Uterus (tissue), 3 donors: ENCODE measurements at regions not wholly inside any gene's neighbourhood (a gene's known extent, or its start where the extent isn't known, plus 50 kb on each side); places are given as distances from the start of the nearest gene placed in this dataset.

Source experiments
- DNase-seq, 2 donors: peaks; one replicate each; pipeline ENCODE4 v3.0.0-alpha.2; 2019 to 2020
- H3K27ac ChIP-seq, 2 donors: fragments of 200-600 bp; sonication (generic); 1 replicate in 1 of 2; 2 replicates in 1 of 2; pipeline ENCODE4 v1.5.1; 2016 to 2018
- H3K27me3 ChIP-seq, 2 donors: fragments of 200-600 bp; sonication (generic); one replicate each; pipeline ENCODE4 v1.5.1; 2018 to 2019; ENCODE audit warnings: control low read depth in 1 of 2
- H3K36me3 ChIP-seq, 2 donors: fragments of 200-600 bp; sonication (generic); one replicate each; pipeline ENCODE4 v1.5.1; 2019; ENCODE audit warnings: control low read depth in 1 of 2
- H3K4me1 ChIP-seq, 2 donors: fragments of 200-600 bp; sonication (generic); one replicate each; pipeline ENCODE4 v1.5.1; 2018 to 2019; ENCODE audit warnings: control low read depth in 1 of 2
- H3K4me3 ChIP-seq, 2 donors: fragments of 200-600 bp; sonication (generic); 1 replicate in 1 of 2; 2 replicates in 1 of 2; pipeline ENCODE4 v1.5.1; 2018 to 2019; ENCODE audit warnings: mild to moderate bottlenecking in 1 of 2
- H3K9me3 ChIP-seq, 2 donors: fragments of 200-600 bp; sonication (generic); one replicate each; pipeline ENCODE4 v1.5.1; 2019; ENCODE audit warnings: control low read depth in 1 of 2
- POLR2A ChIP-seq, 2 donors: fragments of 450-650 bp; IDR thresholded peaks; one replicate each; pipeline ENCODE4 v1.6.1; 2016; ENCODE audit warnings: antibody characterized with exemption in 2 of 2, mild to moderate bottlenecking in 1 of 2, moderate library complexity in 1 of 2
- intact Hi-C: fragments of 100-400 bp; cut with DNase I; formaldehyde crosslinking; loops from one replicate; pipeline ENCODE4 v1.15.1; 2023; ENCODE audit warnings: low total_unique reads
- TF ChIP-seq, protein P1 (sequence below), 4 experiments: fragments of 200-600 bp in 2 of 4; fragments of 450-650 bp in 2 of 4; sonication (generic) in 2 of 4; IDR thresholded peaks; one replicate each; pipeline ENCODE4 v1.5.1; 2016 to 2019; ENCODE audit warnings: antibody characterized with exemption in 4 of 4, mild to moderate bottlenecking in 2 of 4, moderate library complexity in 1 of 4
- donor health status: DM: yes; HTN: yes; CAD: no.

- Histone ChIP-seq H3K4me1 (no peaks in the 10 kb centered on the region), H3K9me3 (peaks cover 0 to 4% of the 10 kb centered on the region in 2 donors), H3K4me3 (no peak overlapping the region), H3K27me3 (no peaks in the 10 kb centered on the region), H3K27ac (no peak overlapping the region), H3K36me3 (no peaks in the 10 kb centered on the region)
- no peak for DNase-seq
- intact Hi-C loops, result no loop called here
- no peak for TF ChIP-seq POLR2A (IDR thresholded peaks at IDR 0.05)
- TF ChIP-seq, protein P1, sequence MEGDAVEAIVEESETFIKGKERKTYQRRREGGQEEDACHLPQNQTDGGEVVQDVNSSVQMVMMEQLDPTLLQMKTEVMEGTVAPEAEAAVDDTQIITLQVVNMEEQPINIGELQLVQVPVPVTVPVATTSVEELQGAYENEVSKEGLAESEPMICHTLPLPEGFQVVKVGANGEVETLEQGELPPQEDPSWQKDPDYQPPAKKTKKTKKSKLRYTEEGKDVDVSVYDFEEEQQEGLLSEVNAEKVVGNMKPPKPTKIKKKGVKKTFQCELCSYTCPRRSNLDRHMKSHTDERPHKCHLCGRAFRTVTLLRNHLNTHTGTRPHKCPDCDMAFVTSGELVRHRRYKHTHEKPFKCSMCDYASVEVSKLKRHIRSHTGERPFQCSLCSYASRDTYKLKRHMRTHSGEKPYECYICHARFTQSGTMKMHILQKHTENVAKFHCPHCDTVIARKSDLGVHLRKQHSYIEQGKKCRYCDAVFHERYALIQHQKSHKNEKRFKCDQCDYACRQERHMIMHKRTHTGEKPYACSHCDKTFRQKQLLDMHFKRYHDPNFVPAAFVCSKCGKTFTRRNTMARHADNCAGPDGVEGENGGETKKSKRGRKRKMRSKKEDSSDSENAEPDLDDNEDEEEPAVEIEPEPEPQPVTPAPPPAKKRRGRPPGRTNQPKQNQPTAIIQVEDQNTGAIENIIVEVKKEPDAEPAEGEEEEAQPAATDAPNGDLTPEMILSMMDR (IDR thresholded peaks at IDR 0.05), result no peak
These were observed 159.2 kb upstream of the SLC24A2 start for GRCh38 chr9:19947996-19948395.

GRCh38 chr9:19946441-19947109 lies 157.7 kb upstream of the SLC24A2 start:
- DNase-seq, result no peak
- no peak for TF ChIP-seq POLR2A (IDR thresholded peaks at IDR 0.05)
- TF ChIP-seq, protein P1 (IDR thresholded peaks at IDR 0.05), result no peak
- intact Hi-C loops, result no loop called here
- H3K4me1 ChIP-seq, result no peaks in the 10 kb centered on the region
- H3K4me3 ChIP-seq, result no peak overlapping the region
- H3K36me3 ChIP-seq, result no peaks in the 10 kb centered on the region
- H3K27me3 ChIP-seq, result no peaks in the 10 kb centered on the region
- H3K9me3 ChIP-seq, result no peaks in the 10 kb centered on the region
- H3K27ac ChIP-seq, result no peak overlapping the region

DNA sequence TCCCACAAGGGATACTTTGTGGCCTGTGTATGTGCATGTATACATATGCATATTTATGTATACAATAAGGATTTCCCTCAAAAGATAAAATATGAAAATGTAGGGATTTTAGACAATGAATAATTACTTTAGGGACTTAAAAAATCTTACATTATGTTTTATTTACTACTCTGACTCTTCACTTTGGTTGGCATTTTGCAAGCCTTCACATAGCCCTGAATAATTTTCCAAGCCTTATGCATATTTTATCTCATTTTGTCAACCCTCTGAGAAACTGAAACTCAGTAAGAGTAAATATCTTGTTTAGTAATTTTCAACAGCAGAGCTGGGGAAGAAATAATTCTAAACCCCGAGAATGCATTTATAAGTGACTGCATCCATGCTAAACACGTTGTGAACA lies 153.0 kb upstream of the SLC24A2 start:
- Histone ChIP-seq H3K4me1 (no peaks in the 10 kb centered on the region), H3K9me3 (no peaks in the 10 kb centered on the region), H3K27me3 (no peaks in the 10 kb centered on the region), H3K27ac (no peak overlapping the region), H3K36me3 (no peaks in the 10 kb centered on the region), H3K4me3 (no peak overlapping the region)
- DNase-seq, result no peak
- TF ChIP-seq, protein P1 (IDR thresholded peaks at IDR 0.05), result no peak
- no peak for TF ChIP-seq POLR2A (IDR thresholded peaks at IDR 0.05)
- intact Hi-C loops, result no loop called here

GRCh38 chr9:19940811-19941535 lies 152.1 kb upstream of the SLC24A2 start:
- DNase-seq, result no peak
- Histone ChIP-seq H3K36me3 (no peaks in the 10 kb centered on the region), H3K4me1 (no peaks in the 10 kb centered on the region), H3K4me3 (no peak overlapping the region), H3K27me3 (no peaks in the 10 kb centered on the region), H3K9me3 (no peaks in the 10 kb centered on the region), H3K27ac (no peak overlapping the region)
- intact Hi-C loops, result no loop called here
- TF ChIP-seq, protein P1 (IDR thresholded peaks at IDR 0.05), result no peak
- TF ChIP-seq POLR2A (IDR thresholded peaks at IDR 0.05), result no peak

GRCh38 chr9:19939734-19940278 lies 151.0 kb upstream of the SLC24A2 start:
- H3K9me3 ChIP-seq, result no peaks in the 10 kb centered on the region
- H3K27ac ChIP-seq, result no peak overlapping the region
- no peaks in the 10 kb centered on the region for H3K36me3 ChIP-seq
- H3K4me3 ChIP-seq, result no peak overlapping the region
- TF ChIP-seq POLR2A (IDR thresholded peaks at IDR 0.05), result no peak
- intact Hi-C loops, result loop anchor here (10.0 kb wide), 1 partner anchor 395 kb away; no protein-coding TSS in a partner anchor
- H3K27me3 ChIP-seq, result no peaks in the 10 kb centered on the region
- no peaks in the 10 kb centered on the region for H3K4me1 ChIP-seq
- DNase-seq, result no peak
